ENCODE measurements at regions not wholly inside any gene's neighbourhood (a gene's known extent, or its start where the extent isn't known, plus 50 kb on each side); places are given as distances from the start of the nearest gene placed in this dataset.

GRCh38 chr1:234672349-234673135, 62.6 kb upstream of the IRF2BP2 start:
- TF ChIP-seq CTCF (tag by site-specific recombination; IDR thresholded peaks at IDR 0.05) (no peak), ZNF660 (tag by site-specific recombination; IDR thresholded peaks at IDR 0.05) (no peak), ZNF596 (tag by site-specific recombination; IDR thresholded peaks at IDR 0.05) (no peak), TCF7L2 (IDR thresholded peaks at IDR 0.05; ENCODE audit: borderline replicate concordance, low read depth, low read length) (no peak), ZNF571 (tag by site-specific recombination; IDR thresholded peaks at IDR 0.05) (no peak), SETDB1 (IDR thresholded peaks at IDR 0.05; ENCODE audit: insufficient read length, low read length) (no peak)
- TF ChIP-seq, protein P1, sequence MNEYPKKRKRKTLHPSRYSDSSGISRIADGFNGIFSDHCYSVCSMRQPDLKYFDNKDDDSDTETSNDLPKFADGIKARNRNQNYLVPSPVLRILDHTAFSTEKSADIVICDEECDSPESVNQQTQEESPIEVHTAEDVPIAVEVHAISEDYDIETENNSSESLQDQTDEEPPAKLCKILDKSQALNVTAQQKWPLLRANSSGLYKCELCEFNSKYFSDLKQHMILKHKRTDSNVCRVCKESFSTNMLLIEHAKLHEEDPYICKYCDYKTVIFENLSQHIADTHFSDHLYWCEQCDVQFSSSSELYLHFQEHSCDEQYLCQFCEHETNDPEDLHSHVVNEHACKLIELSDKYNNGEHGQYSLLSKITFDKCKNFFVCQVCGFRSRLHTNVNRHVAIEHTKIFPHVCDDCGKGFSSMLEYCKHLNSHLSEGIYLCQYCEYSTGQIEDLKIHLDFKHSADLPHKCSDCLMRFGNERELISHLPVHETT (tag by site-specific recombination; IDR thresholded peaks at IDR 0.05), result no peak
- TF ChIP-seq, protein P2, sequence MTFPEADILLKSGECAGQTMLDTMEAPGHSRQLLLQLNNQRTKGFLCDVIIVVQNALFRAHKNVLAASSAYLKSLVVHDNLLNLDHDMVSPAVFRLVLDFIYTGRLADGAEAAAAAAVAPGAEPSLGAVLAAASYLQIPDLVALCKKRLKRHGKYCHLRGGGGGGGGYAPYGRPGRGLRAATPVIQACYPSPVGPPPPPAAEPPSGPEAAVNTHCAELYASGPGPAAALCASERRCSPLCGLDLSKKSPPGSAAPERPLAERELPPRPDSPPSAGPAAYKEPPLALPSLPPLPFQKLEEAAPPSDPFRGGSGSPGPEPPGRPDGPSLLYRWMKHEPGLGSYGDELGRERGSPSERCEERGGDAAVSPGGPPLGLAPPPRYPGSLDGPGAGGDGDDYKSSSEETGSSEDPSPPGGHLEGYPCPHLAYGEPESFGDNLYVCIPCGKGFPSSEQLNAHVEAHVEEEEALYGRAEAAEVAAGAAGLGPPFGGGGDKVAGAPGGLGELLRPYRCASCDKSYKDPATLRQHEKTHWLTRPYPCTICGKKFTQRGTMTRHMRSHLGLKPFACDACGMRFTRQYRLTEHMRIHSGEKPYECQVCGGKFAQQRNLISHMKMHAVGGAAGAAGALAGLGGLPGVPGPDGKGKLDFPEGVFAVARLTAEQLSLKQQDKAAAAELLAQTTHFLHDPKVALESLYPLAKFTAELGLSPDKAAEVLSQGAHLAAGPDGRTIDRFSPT (tag by site-specific recombination; IDR thresholded peaks at IDR 0.05), result no peak

Data from HEK293 (cell line).